GM19023 (cell line): ENCODE measurements at regions not wholly inside any gene's neighbourhood (a gene's known extent, or its start where the extent isn't known, plus 50 kb on each side); places are given as distances from the start of the nearest gene placed in this dataset.

ENCODE experiments used
- ATAC-seq: cut with Tn5 transposase; IDR thresholded peaks from one replicate; pipeline ENCODE4 v1.9.1; 2021; ENCODE audit warnings: mild to moderate bottlenecking, moderate library complexity; ENCODE audit not compliant: unreplicated experiment

DNA sequence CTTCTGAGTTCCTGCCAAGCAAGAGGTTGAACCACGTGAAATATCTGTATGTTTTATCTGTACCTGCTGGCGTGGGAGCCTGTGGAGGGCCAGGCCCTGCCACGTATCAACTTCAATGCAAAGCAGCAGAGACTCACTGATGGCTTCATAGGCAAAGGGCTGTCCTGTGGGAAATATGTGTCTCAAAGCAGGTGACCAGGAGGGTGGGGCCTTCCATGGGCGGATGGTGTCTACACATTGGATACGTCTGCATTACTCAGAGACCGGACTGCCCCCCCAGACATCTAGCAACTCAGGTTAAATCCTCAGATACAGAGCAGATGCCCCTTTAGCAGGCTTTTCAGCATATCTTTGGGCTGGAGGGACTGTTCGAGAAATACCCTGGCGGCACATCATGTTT lies 210.8 kb upstream of the C1orf174 start:
- no peak for ATAC-seq

DNA sequence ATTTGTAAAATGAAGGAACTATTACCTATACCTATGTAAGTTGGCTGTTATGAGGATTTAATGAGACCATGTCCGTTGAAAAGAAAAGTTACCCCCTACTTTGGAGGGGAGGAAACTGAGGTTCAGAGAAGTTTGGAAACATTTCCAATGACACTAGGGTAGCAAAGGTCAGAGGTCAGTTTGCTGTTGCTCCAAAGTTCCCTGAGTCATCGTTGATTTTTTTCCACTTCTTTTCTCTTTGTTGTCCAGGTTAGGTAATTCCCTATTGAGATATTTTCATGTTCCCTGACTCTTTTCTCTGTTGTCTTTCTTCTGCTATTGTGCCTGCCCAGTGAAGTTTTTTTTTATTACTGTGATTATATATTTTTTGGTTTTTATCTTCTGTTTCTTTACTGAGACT lies 213.8 kb upstream of the C1orf174 start:
- ATAC-seq: no peak

GRCh38 chr1:4115191-4115900 lies 215.3 kb upstream of the C1orf174 start:
- ATAC-seq: no peak

GRCh38 chr1:4117196-4117595 lies 217.1 kb upstream of the C1orf174 start:
- ATAC-seq: no peak

GRCh38 chr1:4118746-4119515 lies 218.9 kb upstream of the C1orf174 start:
- no peak for ATAC-seq

GRCh38 chr1:4119516-4120220 lies 219.6 kb upstream of the C1orf174 start:
- ATAC-seq: no peak

GRCh38 chr1:4120557-4121292 lies 220.7 kb upstream of the C1orf174 start:
- no peak for ATAC-seq

DNA sequence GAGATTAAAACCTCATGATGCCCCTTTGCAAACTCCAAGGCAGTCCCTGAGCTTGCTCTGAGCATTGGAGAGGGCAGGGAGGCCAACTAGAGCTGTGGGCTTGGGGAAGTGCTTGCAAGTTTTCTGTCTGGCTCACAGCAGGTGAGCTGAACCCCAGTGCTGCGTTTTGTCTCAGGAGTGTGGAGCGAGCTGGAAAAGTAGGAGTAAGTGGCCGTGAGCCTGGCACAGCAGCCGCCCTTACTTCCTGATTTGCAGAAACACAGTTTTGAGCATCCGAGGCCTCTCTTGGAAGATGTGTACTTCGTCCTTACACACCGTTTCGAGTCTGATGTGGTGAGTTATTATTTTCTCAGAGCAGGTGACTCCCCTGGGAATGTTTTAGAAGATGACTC lies 221.2 kb upstream of the C1orf174 start:
- no peak for ATAC-seq

DNA sequence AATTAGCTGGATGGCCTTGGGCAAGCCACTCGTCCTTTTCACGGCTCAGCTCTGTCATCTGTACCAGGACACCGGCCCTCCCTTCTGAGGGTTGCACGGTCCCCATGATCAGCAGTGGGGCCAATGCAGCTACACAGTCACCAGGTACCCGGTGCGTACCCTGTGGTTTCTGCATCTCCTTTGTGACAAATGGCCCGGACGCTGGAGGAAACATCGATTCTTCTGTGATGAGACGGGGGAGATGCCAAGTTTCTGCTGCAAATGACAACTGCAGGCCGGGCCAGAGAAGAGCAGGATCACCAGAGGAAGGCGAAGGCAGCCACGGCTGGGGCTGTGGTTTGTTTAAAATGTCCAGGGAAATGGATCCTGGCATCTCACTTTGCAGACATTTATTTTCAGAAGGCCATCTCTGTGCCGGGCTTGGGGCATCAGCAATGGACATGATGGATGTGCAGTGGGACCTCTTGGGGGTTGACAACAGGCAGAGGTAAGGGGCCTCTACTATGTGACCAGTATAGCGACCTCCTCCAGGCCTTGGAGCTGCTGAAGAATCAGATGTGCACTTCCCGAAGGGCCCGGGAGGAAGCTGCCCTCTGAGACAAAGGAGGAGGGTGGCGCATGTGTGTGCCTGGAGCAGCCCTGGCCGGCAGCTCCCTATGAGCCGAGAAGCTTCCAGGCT lies 221.9 kb upstream of the C1orf174 start:
- no peak for ATAC-seq

DNA sequence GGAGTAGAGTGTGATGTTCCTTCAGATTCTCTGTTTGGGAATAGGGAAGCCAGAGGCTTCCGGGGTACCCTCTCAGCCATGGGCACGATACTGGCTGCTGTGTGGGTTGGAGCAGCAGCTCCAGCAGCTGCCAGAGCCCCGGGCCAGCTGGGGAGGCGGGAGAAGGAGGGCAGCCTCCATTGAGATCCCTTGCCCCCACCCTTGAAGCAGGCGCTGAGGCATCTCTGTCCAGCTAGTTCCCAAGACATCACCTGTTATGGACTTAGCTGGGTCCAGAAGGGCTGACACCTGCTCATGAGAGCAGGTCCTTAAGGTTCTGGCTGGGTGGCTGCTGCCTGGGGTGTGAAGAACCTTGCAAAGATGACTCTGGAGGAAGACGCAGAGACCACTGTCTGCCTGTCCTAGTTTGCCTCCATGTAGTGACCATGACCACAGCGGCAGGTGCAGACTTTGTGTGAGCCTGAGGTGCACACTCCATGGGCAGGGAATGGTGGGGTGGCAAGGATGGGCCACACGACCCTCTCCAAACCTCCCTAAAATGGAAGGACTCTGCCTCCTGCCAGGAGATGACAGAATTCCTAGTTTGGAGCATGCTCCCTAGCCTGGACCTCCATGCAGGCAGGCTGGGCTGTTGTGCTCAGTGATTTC lies 222.6 kb upstream of the C1orf174 start:
- ATAC-seq: no peak

GRCh38 chr1:4124631-4125145 lies 224.6 kb upstream of the C1orf174 start:
- no peak for ATAC-seq

DNA sequence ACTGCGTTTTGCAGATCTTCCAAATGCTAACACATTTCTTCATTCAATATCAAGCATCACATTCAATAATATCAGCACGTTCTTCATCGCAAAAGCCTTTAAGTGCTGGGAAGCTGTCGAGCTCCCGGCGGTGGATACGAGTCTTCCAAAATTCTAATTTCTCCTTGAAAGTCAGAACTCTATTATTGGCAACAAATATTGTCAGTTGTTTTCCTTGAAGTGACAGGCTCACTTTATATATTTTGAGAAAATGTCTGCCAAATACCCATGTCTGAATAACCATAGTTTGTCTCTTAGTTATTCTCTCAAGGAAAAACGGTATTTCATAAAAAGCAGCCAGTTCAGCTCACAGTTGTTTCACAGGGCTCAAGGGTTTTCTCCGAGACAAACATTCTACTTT lies 226.2 kb upstream of the C1orf174 start:
- ATAC-seq: no peak

GRCh38 chr1:4126731-4127591 lies 226.9 kb upstream of the C1orf174 start:
- no peak for ATAC-seq

DNA sequence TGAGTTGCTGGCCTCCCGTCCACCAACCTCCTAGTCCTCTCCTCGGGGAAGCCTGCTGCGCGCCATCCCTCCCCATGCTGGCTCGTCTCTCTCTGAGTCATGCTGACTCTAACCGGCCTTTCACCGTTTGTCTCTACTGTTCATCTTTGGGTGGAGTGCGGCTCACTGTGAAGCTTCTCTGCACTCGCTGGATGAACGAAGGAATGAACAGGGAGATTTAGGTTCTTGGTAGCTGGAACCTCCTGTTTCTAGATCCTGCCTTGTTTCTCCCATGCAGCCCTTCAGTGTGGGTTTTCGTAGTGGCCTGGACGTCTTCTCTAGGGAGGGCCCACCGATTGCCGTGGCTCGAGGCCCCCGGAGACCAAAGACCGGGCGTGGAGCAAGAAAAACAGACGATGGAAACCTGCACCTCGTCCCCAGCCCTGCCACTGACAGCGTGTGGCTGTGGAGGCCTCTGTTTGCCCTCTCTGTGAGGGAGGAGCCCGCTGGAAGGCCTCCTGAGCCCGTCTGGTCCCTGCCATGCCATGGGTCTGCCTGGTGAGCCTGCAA lies 227.6 kb upstream of the C1orf174 start:
- ATAC-seq: no peak

DNA sequence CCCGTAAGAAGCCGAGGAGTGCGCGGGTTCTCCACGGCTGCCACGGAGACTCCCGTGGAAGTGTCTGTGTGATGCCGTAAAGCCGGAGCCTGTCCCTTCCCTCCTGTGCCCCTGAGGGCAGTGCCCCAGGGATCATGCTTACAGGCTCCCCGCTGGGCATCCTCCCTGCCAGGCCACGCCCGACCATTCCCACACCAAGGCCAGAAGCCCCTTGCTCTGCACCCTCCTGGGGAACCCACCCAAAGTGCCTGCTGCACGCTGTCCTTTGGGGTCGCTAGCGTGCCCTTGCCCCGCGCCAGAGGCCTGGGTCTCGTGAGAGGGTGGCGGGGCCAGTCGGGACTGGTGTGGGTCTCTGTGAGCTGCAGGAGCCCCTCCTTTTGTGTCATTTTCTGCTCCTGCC lies 228.5 kb upstream of the C1orf174 start:
- ATAC-seq: no peak

- ATAC-seq: no peak
Measured at GRCh38 chr1:4129693-4130092, 229.6 kb upstream of the C1orf174 start.

DNA sequence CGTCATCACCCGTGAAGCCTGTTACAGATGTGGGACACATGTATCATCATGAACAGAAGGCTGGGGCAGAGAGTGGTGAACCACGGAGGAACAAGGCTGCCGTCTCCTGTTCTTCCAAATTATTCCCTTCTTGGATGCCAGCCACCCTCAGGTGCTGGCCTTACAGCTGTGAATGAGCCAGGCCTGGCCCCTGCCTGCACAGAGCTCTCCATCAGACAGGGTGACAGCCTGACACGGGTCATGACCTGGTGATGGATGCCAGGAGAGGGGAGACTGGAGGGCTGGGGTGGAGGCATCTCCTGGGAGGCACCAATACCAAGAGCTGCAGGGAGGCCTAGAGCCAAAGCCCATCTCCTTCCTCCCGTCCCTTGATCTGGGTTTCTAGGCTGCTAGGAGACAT lies 230.0 kb upstream of the C1orf174 start:
- no peak for ATAC-seq

DNA sequence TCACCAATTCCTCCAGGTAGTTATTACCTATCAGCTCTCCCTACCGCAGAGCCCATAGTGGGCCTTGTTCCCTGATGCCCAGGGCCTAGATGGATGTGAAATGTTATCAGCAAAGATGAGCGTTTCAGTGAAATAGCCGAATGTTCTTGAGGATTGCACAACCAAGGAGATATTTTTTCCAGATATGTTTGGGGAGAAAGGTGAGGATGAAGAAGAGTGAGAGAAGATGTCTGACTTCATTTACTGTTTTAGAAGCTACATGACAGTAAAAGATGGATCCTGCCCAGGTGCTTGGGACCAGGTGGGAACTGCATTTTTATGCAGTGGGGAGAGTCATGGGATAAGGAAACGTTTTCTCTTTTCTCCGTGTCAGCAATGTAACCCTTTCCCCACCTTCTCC lies 231.7 kb upstream of the C1orf174 start:
- no peak for ATAC-seq
